NT2/D1 (cell line): ENCODE measurements at regions not wholly inside any gene's neighbourhood (a gene's known extent, or its start where the extent isn't known, plus 50 kb on each side); places are given as distances from the start of the nearest gene placed in this dataset.

Experiments
- DNase-seq: peaks from one replicate; pipeline ENCODE4 v3.0.0-alpha.2; 2011; ENCODE audit warnings: low read depth, low spot score
- H3K27me3 ChIP-seq: 2 replicates; pipeline ENCODE4 v1.6.0; 2011; ENCODE audit warnings: mild to moderate bottlenecking; ENCODE audit not compliant: insufficient read length, insufficient read depth
- H3K36me3 ChIP-seq: 2 replicates; pipeline ENCODE4 v1.6.1; 2011; ENCODE audit warnings: mild to moderate bottlenecking, low read length, mixed read lengths; ENCODE audit not compliant: insufficient read depth, insufficient read length
- H3K4me1 ChIP-seq: 2 replicates; pipeline ENCODE4 v1.5.1; 2011; ENCODE audit not compliant: insufficient read depth, insufficient read length
- H3K4me3 ChIP-seq: 2 replicates; pipeline ENCODE4 v1.5.1; 2011; ENCODE audit warnings: low read depth; ENCODE audit not compliant: insufficient read length
- H3K9ac ChIP-seq: 2 replicates; pipeline ENCODE4 v1.6.0; 2011; ENCODE audit warnings: low read depth; ENCODE audit not compliant: insufficient read length
- H3K9me3 ChIP-seq: 2 replicates; pipeline ENCODE4 v1.5.1; 2011; ENCODE audit warnings: mild to moderate bottlenecking, low read length; ENCODE audit not compliant: insufficient read depth
- SUZ12 ChIP-seq: IDR thresholded peaks from 2 replicates; pipeline ENCODE4 v1.6.1; 2011; ENCODE audit not compliant: insufficient read length, insufficient read depth; ENCODE audit errors: extremely low read depth
- YY1 ChIP-seq: IDR thresholded peaks from 2 replicates; pipeline ENCODE4 v1.6.1; 2011; ENCODE audit not compliant: insufficient read length, insufficient read depth
- ZNF274 ChIP-seq: IDR thresholded peaks from 2 replicates; pipeline ENCODE4 v1.6.1; 2011; ENCODE audit warnings: mild to moderate bottlenecking, low read depth, low read length

DNA sequence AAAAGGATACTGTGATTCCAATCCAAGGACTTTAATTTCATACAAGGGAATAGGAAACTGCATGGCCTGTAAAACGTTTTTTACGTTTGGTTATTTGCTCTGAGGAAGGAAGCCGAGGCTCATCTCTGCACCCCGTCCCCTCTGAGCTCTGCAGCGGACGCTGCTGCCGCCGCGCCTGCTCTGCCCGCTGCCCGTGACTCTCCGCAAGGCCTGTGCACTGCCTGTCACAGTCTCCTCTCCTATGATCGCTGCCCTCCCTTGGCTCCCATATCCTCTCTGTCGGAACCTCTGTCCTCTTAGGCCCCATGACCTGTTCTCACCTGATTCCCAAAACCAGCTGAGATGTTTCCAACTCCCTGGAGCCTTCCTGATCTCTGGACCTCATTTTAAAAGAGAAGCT lies 320.3 kb upstream of the ZNF32 start:
- Histone ChIP-seq H3K9me3 (no peaks in the 10 kb centered on the region), H3K9ac (no peak overlapping the region), H3K4me1 (no peaks in the 10 kb centered on the region), H3K27me3 (no peaks in the 10 kb centered on the region), H3K4me3 (no peak overlapping the region), H3K36me3 (no peaks in the 10 kb centered on the region)
- DNase-seq: no peak
- TF ChIP-seq YY1 (no peak), ZNF274 (no peak), SUZ12 (no peak)

DNA sequence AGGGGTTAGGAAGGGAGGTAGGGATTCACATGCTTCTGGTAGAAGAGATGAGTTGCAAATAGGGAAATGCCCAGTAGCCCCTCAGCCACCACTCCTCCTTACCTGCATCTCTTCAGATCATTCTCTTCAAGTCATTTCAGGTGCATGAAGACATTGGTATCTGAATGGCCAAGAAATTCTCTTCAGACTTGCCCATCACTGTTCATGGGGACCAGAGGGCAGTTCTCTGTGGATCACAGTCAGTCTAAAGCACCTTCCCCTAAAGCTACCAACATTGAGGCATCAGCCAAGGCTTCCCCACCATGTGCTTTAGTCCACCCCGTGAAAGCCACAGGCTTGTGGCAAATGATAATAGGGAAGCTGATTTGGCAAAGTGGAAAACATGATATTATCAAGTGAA lies 319.4 kb upstream of the ZNF32 start:
- no peak for DNase-seq
- Histone ChIP-seq H3K27me3 (no peaks in the 10 kb centered on the region), H3K36me3 (no peaks in the 10 kb centered on the region), H3K9me3 (no peaks in the 10 kb centered on the region), H3K4me3 (no peak overlapping the region), H3K9ac (no peak overlapping the region), H3K4me1 (no peaks in the 10 kb centered on the region)
- TF ChIP-seq SUZ12 (no peak), YY1 (no peak), ZNF274 (no peak)

DNA sequence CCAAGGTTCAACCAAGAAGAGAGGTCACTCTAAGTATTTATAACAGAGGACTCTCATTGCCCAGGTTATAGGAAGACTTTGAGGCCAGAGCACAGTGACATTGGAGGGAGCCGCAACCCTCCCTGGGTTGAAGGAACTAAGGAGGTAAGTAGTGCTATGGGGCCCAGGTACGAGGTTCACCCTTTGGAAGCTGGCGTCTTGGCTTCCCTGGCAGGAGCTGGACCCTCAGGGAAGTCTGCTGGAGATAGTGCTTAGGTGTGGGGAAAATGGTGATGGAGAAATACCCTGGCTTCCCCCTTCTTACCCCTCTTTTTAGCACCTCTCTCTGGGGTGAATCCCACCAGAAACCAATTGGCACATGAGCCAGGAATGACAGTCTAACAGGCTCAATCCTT lies 317.9 kb upstream of the ZNF32 start:
- H3K4me1 ChIP-seq: no peaks in the 10 kb centered on the region
- no peak overlapping the region for H3K9ac ChIP-seq
- no peaks in the 10 kb centered on the region for H3K9me3 ChIP-seq
- no peaks in the 10 kb centered on the region for H3K36me3 ChIP-seq
- no peak overlapping the region for H3K4me3 ChIP-seq
- DNase-seq: no peak
- TF ChIP-seq SUZ12 (no peak), ZNF274 (no peak), YY1 (no peak)
- no peaks in the 10 kb centered on the region for H3K27me3 ChIP-seq

DNA sequence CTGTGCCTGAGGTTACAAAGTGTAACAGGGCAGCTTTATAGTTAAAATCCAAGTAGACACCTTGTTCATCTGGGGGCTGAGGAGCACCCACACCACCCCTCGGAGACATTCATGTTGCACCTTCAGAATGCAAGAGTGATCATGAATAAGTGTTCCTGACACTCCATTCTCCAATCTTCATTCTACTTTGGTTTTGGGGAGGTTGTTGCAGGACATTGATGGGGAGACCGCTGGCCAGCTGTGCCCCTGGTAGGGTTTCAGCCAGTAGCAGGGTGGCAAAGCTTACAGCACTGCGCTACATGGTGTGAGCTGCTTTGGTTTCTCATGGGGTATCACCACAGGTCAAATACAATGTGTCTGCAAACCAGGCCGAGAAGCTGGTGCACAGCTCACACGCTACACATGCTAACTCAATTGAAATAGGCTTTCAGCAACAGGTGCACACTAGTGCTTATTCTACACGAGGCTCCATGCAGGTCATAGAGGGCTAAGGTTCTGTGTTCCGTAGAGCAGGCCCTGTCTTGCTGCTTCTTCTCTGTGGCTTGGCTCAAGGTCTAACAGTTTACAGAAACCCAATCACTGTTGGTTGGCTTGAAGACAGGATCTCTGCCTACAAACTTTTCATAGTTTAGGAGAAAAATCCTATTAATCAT lies 317.4 kb upstream of the ZNF32 start:
- H3K4me1 ChIP-seq: no peaks in the 10 kb centered on the region
- no peak overlapping the region for H3K9ac ChIP-seq
- no peaks in the 10 kb centered on the region for H3K27me3 ChIP-seq

DNA sequence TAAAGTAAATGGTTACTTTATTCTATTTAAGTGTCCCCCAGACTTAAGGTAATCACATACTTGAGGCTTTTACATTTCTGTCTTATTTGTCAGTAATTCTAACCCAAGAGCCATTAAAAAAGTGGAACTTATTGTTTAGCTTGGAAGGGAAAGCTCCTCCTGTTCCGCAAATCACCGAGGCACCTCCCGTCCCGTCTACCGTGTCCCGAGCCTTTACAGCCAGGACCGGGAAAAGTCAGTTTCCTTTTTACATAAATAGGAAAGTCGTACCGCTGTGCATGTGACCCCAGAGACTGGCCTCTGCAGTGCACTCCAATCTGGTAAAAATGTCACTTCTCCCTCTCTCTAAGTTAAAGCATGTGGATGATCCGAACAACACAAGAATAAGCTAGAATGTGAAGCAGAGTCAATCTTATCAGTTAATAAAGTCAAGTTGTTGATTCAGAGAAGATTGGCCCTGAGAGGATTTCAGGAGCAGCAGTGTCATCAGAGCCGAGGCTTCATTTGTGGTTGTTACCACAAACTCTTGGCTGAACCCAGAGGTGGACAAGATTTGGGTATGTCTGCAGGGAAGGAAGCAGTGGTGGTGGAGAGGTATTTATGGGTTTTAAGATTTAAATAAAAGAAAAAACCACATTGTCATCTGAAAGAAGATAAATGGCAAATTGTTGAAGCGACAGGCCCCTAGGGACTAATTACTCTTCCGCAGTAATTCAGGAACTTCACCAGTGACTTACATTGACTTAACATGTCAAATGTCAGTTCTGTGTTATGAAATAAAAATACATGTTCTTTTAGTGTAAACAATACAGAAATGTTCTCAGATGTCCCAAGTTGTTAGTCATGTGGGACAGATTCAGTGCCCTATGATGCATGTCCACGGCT lies 316.6 kb upstream of the ZNF32 start:
- TF ChIP-seq ZNF274 (no peak), SUZ12 (no peak), YY1 (no peak)
- H3K27me3 ChIP-seq: no peaks in the 10 kb centered on the region
- DNase-seq: no peak
- no peaks in the 10 kb centered on the region for H3K9me3 ChIP-seq
- H3K4me1 ChIP-seq: no peaks in the 10 kb centered on the region
- no peak overlapping the region for H3K4me3 ChIP-seq
- no peak overlapping the region for H3K9ac ChIP-seq
- H3K36me3 ChIP-seq: no peaks in the 10 kb centered on the region

More for the DNA sequence above, 317.4 kb upstream of the ZNF32 start:
- no peak for TF ChIP-seq YY1
- TF ChIP-seq ZNF274: no peak
- TF ChIP-seq SUZ12: no peak
- H3K4me3 ChIP-seq: no peak overlapping the region
- H3K36me3 ChIP-seq: no peaks in the 10 kb centered on the region
- DNase-seq: no peak
- no peaks in the 10 kb centered on the region for H3K9me3 ChIP-seq

DNA sequence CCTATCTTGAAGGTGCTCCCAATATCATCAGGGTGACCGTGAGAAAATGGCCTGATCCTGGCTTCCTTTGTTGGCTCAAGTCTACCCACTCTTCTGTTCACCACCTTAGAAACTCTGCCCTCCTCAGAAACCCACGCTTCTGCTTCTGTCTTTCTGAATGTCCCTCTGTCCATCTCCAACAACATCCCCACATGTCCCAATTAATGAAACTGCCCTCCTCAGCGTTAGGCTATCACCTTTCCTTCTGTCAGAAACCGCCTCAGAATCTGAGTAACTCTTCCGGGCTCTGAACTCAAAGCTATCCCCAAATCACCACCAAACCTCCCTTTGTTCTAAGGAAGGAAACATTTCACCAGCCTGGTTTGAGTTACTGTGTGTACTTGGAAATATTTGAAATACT lies 315.8 kb upstream of the ZNF32 start:
- H3K36me3 ChIP-seq: no peaks in the 10 kb centered on the region
- H3K9me3 ChIP-seq: no peaks in the 10 kb centered on the region
- no peak for DNase-seq
- H3K4me3 ChIP-seq: no peak overlapping the region
- no peak for TF ChIP-seq ZNF274
- no peak for TF ChIP-seq YY1
- no peak for TF ChIP-seq SUZ12
- H3K4me1 ChIP-seq: no peaks in the 10 kb centered on the region
- H3K27me3 ChIP-seq: no peaks in the 10 kb centered on the region
- no peak overlapping the region for H3K9ac ChIP-seq

DNA sequence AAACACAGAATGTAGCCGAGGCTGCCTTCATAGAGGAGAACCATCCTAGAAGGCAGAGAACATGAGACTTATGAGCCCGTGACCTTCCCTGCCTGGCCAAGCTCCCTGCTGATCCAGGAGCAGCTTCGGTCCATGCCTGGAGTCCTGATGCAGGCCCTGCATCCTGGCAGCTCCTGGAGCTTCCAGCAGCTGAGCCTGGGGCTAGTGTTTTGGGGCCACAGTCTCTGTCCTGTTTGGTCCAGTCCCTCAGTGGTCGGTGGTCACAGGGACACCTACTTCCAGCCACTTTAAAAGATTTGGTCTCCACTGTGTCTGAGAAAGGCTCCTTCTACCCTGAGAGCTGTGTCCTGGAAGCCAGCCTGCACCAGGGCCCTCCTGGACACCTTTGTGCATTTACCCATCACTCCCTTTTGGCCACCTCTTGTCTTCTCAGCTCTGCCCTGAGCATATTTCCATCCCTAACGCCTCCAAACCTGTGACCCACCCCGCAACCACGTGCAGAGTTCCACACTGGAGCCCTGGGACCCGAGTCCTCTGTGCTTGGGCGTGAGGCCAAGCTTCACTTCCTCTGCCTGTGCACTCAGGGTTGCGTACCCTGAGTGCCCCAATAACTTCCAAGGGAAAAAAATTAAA lies 315.2 kb upstream of the ZNF32 start:
- no peak for DNase-seq
- Histone ChIP-seq H3K9ac (no peak overlapping the region), H3K36me3 (no peaks in the 10 kb centered on the region), H3K4me3 (no peak overlapping the region), H3K9me3 (no peaks in the 10 kb centered on the region), H3K4me1 (no peaks in the 10 kb centered on the region), H3K27me3 (no peaks in the 10 kb centered on the region)
- TF ChIP-seq SUZ12 (no peak), ZNF274 (no peak), YY1 (no peak)
